ENCODE measurements at regions not wholly inside any gene's neighbourhood (a gene's known extent, or its start where the extent isn't known, plus 50 kb on each side); places are given as distances from the start of the nearest gene placed in this dataset.

DNA sequence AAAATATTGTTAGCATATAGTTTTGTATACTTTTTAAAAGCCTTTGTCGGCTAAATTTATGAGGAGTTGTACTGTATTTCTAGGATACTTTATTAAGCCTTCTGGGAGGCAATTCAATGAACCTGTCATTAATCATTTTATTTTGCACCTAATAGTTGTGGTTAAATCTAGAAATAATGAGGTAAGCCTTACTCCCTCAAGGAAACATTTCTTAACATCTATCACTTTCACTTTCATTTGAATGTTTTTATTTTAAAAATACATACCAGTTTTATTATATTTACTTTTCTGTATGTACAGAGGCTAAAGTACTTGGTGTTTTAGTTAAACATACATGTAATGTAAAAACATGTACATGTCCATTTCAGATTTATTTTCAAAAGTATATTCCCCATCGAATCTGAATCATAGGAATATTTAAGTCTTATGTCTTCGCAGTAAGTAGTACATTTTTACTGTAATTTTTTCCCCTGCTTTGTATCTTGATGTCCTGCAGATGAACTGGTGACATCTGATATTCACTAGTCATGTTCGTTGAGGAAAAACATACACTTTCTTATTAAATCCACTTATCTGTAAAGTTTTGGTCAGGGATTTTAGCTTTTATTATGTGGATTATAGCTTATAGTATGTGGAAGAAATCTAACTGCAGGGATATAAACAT, 82.8 kb downstream of the DISP1 start:
- TF ChIP-seq, protein P1, sequence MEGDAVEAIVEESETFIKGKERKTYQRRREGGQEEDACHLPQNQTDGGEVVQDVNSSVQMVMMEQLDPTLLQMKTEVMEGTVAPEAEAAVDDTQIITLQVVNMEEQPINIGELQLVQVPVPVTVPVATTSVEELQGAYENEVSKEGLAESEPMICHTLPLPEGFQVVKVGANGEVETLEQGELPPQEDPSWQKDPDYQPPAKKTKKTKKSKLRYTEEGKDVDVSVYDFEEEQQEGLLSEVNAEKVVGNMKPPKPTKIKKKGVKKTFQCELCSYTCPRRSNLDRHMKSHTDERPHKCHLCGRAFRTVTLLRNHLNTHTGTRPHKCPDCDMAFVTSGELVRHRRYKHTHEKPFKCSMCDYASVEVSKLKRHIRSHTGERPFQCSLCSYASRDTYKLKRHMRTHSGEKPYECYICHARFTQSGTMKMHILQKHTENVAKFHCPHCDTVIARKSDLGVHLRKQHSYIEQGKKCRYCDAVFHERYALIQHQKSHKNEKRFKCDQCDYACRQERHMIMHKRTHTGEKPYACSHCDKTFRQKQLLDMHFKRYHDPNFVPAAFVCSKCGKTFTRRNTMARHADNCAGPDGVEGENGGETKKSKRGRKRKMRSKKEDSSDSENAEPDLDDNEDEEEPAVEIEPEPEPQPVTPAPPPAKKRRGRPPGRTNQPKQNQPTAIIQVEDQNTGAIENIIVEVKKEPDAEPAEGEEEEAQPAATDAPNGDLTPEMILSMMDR (IDR thresholded peaks at IDR 0.05): no peak
- no peak for TF ChIP-seq ZFX (IDR thresholded peaks at IDR 0.05; ENCODE audit: borderline replicate concordance)
